WTC11 (cell line): ENCODE measurements at regions not wholly inside any gene's neighbourhood (a gene's known extent, or its start where the extent isn't known, plus 50 kb on each side); places are given as distances from the start of the nearest gene placed in this dataset.

Source experiments
- ATAC-seq: fragments of 200-7000 bp; cut with Tn5 transposase; 2 replicates; pipeline ENCODE4 v1.10.0; 2021; ENCODE audit warnings: mild to moderate bottlenecking, moderate library complexity
- CTCF ChIA-PET: fragments of 300-600 bp; sonication (Branson Sonifier 250); formaldehyde crosslinking; loops from one replicate; lab custom pipeline; 2021; ENCODE audit warnings: antibody characterized with exemption; lab: Charles Lee
- POLR2A ChIA-PET: fragments of 350-600 bp; sonication (Branson Sonifier 250); formaldehyde crosslinking; loops from one replicate; lab custom pipeline; 2021; ENCODE audit warnings: antibody characterized with exemption; lab: Charles Lee
- DNase-seq: peaks from one replicate; pipeline ENCODE4 v3.0.0; 2021; ENCODE audit warnings: low spot score
- H3K27ac Mint-ChIP-seq: 2 replicates; pipeline ENCODE4 v1.8.0; 2021; ENCODE audit warnings: mixed read lengths
- H3K27me3 Mint-ChIP-seq: 2 replicates; pipeline ENCODE4 v1.8.0; 2021; ENCODE audit warnings: low read depth, mild to moderate bottlenecking, moderate library complexity, mixed read lengths
- H3K36me3 Mint-ChIP-seq: 2 replicates; pipeline ENCODE4 v1.8.0; 2021; ENCODE audit warnings: mixed read lengths
- H3K4me1 Mint-ChIP-seq: 2 replicates; pipeline ENCODE4 v1.8.0; 2022; ENCODE audit warnings: mixed read lengths
- H3K4me3 Mint-ChIP-seq: 2 replicates; pipeline ENCODE4 v1.8.0; 2021; ENCODE audit warnings: mild to moderate bottlenecking, moderate library complexity, mixed read lengths
- H3K9me3 Mint-ChIP-seq: 2 replicates; pipeline ENCODE4 v1.8.0; 2021; ENCODE audit warnings: mixed read lengths
- ATF1 ChIP-seq: sonication (generic); formaldehyde crosslinking; IDR thresholded peaks from 2 replicates; pipeline ENCODE4 v1.8.1; 2023; ENCODE audit warnings: mild to moderate bottlenecking, moderate library complexity, missing genetic modification reagents
- E2F4 ChIP-seq: sonication (generic); formaldehyde crosslinking; IDR thresholded peaks from 2 replicates; pipeline ENCODE4 v1.8.1; 2022; ENCODE audit warnings: low read depth, mild to moderate bottlenecking, moderate library complexity, missing genetic modification reagents, borderline replicate concordance
- ELF4 ChIP-seq: sonication (generic); formaldehyde crosslinking; IDR thresholded peaks from 2 replicates; pipeline ENCODE4 v1.8.1; 2022; ENCODE audit warnings: low read depth, mild to moderate bottlenecking, moderate library complexity, missing genetic modification reagents
- ESRRA ChIP-seq: sonication (generic); formaldehyde crosslinking; IDR thresholded peaks from 2 replicates; pipeline ENCODE4 v1.8.1; 2022; ENCODE audit warnings: mild to moderate bottlenecking, missing genetic modification reagents, borderline replicate concordance
- ETV6 ChIP-seq: sonication (generic); formaldehyde crosslinking; IDR thresholded peaks from 2 replicates; pipeline ENCODE4 v1.8.1; 2022; ENCODE audit warnings: mild to moderate bottlenecking, missing genetic modification reagents
- FOXJ3 ChIP-seq: sonication (generic); formaldehyde crosslinking; IDR thresholded peaks from 2 replicates; pipeline ENCODE4 v1.9.0; 2021; ENCODE audit warnings: missing genetic modification reagents, mild to moderate bottlenecking, borderline replicate concordance
- FOXP4 ChIP-seq: sonication (generic); formaldehyde crosslinking; IDR thresholded peaks from 2 replicates; pipeline ENCODE4 v1.8.0; 2022; ENCODE audit warnings: mild to moderate bottlenecking, missing genetic modification reagents
- GABPB1 ChIP-seq: sonication (generic); formaldehyde crosslinking; IDR thresholded peaks from 2 replicates; pipeline ENCODE4 v1.8.1; 2023; ENCODE audit warnings: mild to moderate bottlenecking, missing genetic modification reagents
- GRHL2 ChIP-seq: fragments of 250-450 bp; sonication (Bioruptor Pico); IDR thresholded peaks from 2 replicates; pipeline ENCODE4 v1.8.0; 2022; ENCODE audit warnings: mild to moderate bottlenecking, moderate library complexity; ENCODE audit not compliant: insufficient replicate concordance, severe bottlenecking
- GTF2I ChIP-seq: fragments of 250-450 bp; sonication (Bioruptor Pico); conservative IDR thresholded peaks from 2 replicates; pipeline ENCODE4 v1.4.0; 2021; ENCODE audit warnings: mild to moderate bottlenecking
- IRF2 ChIP-seq: sonication (generic); formaldehyde crosslinking; IDR thresholded peaks from 2 replicates; pipeline ENCODE4 v1.8.0; 2022; ENCODE audit warnings: low read depth, missing genetic modification reagents, borderline replicate concordance
- KAT7 ChIP-seq: sonication (generic); formaldehyde crosslinking; IDR thresholded peaks from 2 replicates; pipeline ENCODE4 v1.8.1; 2023; ENCODE audit warnings: missing genetic modification reagents, mild to moderate bottlenecking, borderline replicate concordance
- MXD4 ChIP-seq: fragments of 250-450 bp; sonication (Bioruptor Pico); IDR thresholded peaks from 2 replicates; pipeline ENCODE4 v1.8.0; 2021; ENCODE audit warnings: mild to moderate bottlenecking, moderate library complexity, borderline replicate concordance
- NFATC4 ChIP-seq: fragments of 250-450 bp; sonication (Bioruptor Pico); IDR thresholded peaks from 2 replicates; pipeline ENCODE4 v1.9.0; 2021; ENCODE audit warnings: mild to moderate bottlenecking
- NR3C1 ChIP-seq: sonication (generic); formaldehyde crosslinking; conservative IDR thresholded peaks from 2 replicates; pipeline ENCODE4 v1.8.1; 2023; ENCODE audit warnings: low read depth, mild to moderate bottlenecking, missing genetic modification reagents
- PRRX2 ChIP-seq: fragments of 250-450 bp; sonication (Bioruptor Pico); IDR thresholded peaks from 2 replicates; pipeline ENCODE4 v1.8.0; 2021; ENCODE audit warnings: mild to moderate bottlenecking
- RELA ChIP-seq: sonication (generic); formaldehyde crosslinking; IDR thresholded peaks from 2 replicates; pipeline ENCODE4 v1.8.1; 2022; ENCODE audit warnings: missing genetic modification reagents, mild to moderate bottlenecking, borderline replicate concordance
- ZNF263 ChIP-seq: sonication (generic); formaldehyde crosslinking; IDR thresholded peaks from 2 replicates; pipeline ENCODE4 v1.8.1; 2022; ENCODE audit warnings: low read depth, mild to moderate bottlenecking, moderate library complexity, missing genetic modification reagents
- ZNF396 ChIP-seq: fragments of 250-450 bp; sonication (Bioruptor Pico); IDR thresholded peaks from 2 replicates; pipeline ENCODE4 v1.8.0; 2021; ENCODE audit warnings: mild to moderate bottlenecking, moderate library complexity, borderline replicate concordance
- TF ChIP-seq, protein P1 (sequence below): fragments of 250-450 bp; sonication (Bioruptor Pico); IDR thresholded peaks from 2 replicates; pipeline ENCODE4 v1.8.0; 2021; ENCODE audit warnings: mild to moderate bottlenecking
- TF ChIP-seq, protein P2 (sequence below): sonication (generic); formaldehyde crosslinking; IDR thresholded peaks from 2 replicates; pipeline ENCODE4 v1.8.1; 2022; ENCODE audit warnings: missing genetic modification reagents, borderline replicate concordance
- TF ChIP-seq, protein P3 (sequence below): sonication (generic); formaldehyde crosslinking; IDR thresholded peaks from 2 replicates; pipeline ENCODE4 v1.8.1; 2022; ENCODE audit warnings: low read depth, missing genetic modification reagents, borderline replicate concordance

- CTCF ChIA-PET: no interaction called here
- H3K27ac Mint-ChIP-seq: no peak overlapping the region
- TF ChIP-seq, protein P1, sequence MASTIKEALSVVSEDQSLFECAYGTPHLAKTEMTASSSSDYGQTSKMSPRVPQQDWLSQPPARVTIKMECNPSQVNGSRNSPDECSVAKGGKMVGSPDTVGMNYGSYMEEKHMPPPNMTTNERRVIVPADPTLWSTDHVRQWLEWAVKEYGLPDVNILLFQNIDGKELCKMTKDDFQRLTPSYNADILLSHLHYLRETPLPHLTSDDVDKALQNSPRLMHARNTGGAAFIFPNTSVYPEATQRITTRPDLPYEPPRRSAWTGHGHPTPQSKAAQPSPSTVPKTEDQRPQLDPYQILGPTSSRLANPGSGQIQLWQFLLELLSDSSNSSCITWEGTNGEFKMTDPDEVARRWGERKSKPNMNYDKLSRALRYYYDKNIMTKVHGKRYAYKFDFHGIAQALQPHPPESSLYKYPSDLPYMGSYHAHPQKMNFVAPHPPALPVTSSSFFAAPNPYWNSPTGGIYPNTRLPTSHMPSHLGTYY (CRISPR knock-in tag): no peak
- TF ChIP-seq KAT7: no peak
- TF ChIP-seq ESRRA (CRISPR knock-in tag): no peak
- TF ChIP-seq MXD4 (CRISPR knock-in tag): no peak
- TF ChIP-seq, all 79 proteins: peak for 0
- peaks cover 4% of the 10 kb centered on the region; the same call in 1 of the 2 replicates for H3K4me1 Mint-ChIP-seq
- no peak overlapping the region for H3K4me3 Mint-ChIP-seq
- no peak for ATAC-seq
- no peaks in the 10 kb centered on the region; the same call in 1 of the 2 replicates for H3K27me3 Mint-ChIP-seq
- H3K9me3 Mint-ChIP-seq: peaks cover 11% of the 10 kb centered on the region
- H3K36me3 Mint-ChIP-seq: no peaks in the 10 kb centered on the region
- POLR2A ChIA-PET: no interaction called here
- no peak for DNase-seq
Measured at GRCh38 chr5:4007001-4007400, 411.4 kb downstream of the IRX1 start.

GRCh38 chr5:4011943-4012342 lies 416.3 kb downstream of the IRX1 start:
- peaks cover 2% of the 10 kb centered on the region; the same call in 1 of the 2 replicates for H3K9me3 Mint-ChIP-seq
- no peak overlapping the region for H3K4me3 Mint-ChIP-seq
- H3K4me1 Mint-ChIP-seq: 0 out of 2 replicates have a peak, but pooled peaks cover 4% of the 10 kb centered on the region
- no peak for ATAC-seq
- CTCF ChIA-PET: no interaction called here
- H3K27me3 Mint-ChIP-seq: no peaks in the 10 kb centered on the region
- no peak overlapping the region for H3K27ac Mint-ChIP-seq
- TF ChIP-seq PRRX2 (CRISPR knock-in tag): no peak
- TF ChIP-seq ATF1: no peak
- TF ChIP-seq, protein P2, sequence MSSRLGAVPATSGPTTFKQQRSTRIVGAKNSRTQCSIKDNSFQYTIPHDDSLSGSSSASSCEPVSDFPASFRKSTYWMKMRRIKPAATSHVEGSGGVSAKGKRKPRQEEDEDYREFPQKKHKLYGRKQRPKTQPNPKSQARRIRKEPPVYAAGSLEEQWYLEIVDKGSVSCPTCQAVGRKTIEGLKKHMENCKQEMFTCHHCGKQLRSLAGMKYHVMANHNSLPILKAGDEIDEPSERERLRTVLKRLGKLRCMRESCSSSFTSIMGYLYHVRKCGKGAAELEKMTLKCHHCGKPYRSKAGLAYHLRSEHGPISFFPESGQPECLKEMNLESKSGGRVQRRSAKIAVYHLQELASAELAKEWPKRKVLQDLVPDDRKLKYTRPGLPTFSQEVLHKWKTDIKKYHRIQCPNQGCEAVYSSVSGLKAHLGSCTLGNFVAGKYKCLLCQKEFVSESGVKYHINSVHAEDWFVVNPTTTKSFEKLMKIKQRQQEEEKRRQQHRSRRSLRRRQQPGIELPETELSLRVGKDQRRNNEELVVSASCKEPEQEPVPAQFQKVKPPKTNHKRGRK (CRISPR knock-in tag): no peak
- no peak for TF ChIP-seq FOXJ3 (CRISPR knock-in tag)
- no peak for TF ChIP-seq IRF2 (CRISPR knock-in tag)
- no peak for TF ChIP-seq NR3C1
- TF ChIP-seq, protein P3, sequence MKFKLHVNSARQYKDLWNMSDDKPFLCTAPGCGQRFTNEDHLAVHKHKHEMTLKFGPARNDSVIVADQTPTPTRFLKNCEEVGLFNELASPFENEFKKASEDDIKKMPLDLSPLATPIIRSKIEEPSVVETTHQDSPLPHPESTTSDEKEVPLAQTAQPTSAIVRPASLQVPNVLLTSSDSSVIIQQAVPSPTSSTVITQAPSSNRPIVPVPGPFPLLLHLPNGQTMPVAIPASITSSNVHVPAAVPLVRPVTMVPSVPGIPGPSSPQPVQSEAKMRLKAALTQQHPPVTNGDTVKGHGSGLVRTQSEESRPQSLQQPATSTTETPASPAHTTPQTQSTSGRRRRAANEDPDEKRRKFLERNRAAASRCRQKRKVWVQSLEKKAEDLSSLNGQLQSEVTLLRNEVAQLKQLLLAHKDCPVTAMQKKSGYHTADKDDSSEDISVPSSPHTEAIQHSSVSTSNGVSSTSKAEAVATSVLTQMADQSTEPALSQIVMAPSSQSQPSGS (CRISPR knock-in tag): no peak
- TF ChIP-seq FOXP4 (CRISPR knock-in tag): no peak
- no peak for TF ChIP-seq ZNF263
- TF ChIP-seq GRHL2 (CRISPR knock-in tag): no peak
- no peak for TF ChIP-seq KAT7
- no peak for TF ChIP-seq ZNF396 (CRISPR knock-in tag)
- TF ChIP-seq GABPB1: no peak
- TF ChIP-seq ELF4 (CRISPR knock-in tag): no peak
- TF ChIP-seq RELA (CRISPR knock-in tag): no peak
- no peak for TF ChIP-seq ETV6 (CRISPR knock-in tag)
- TF ChIP-seq GTF2I: no peak
- TF ChIP-seq E2F4: no peak
- TF ChIP-seq NFATC4 (CRISPR knock-in tag): no peak
- no peaks in the 10 kb centered on the region for H3K36me3 Mint-ChIP-seq
- POLR2A ChIA-PET: no interaction called here
- DNase-seq: no peak
